GM12878 (cell line): ENCODE measurements at regions not wholly inside any gene's neighbourhood (a gene's known extent, or its start where the extent isn't known, plus 50 kb on each side); places are given as distances from the start of the nearest gene placed in this dataset.

Experiments used
- ATAC-seq: fragments of 200-7000 bp; cut with Tn5 transposase; 3 replicates; pipeline ENCODE4 v1.9.1; 2020; ENCODE audit warnings: mild to moderate bottlenecking, moderate library complexity
- BruUV-seq: library from RNA; stranded (reverse); fragments of 400-500 nt; replicated peaks from 2 replicates; lab custom pipeline; 2021; lab: Mats Ljungman, UMichigan
- CTCF ChIA-PET: fragments of 300-600 bp; sonication (Branson Sonifier 250); formaldehyde crosslinking; extraction: SDS; loops from one replicate; lab custom pipeline; 2021; ENCODE audit warnings: inconsistent platforms; lab: Yijun Ruan, JAX
- POLR2A ChIA-PET: fragments of 350-600 bp; formaldehyde crosslinking; extraction: SDS; loops from one replicate; lab custom pipeline; 2021; ENCODE audit warnings: inconsistent platforms; lab: Charles Lee
- RAD21 ChIA-PET: fragments of 300-600 bp; sonication (Branson Sonifier 250); formaldehyde crosslinking; loops from one replicate; lab custom pipeline; 2023; ENCODE audit warnings: antibody characterized with exemption; ENCODE audit not compliant: unreplicated experiment; lab: Charles Lee
- SMC1A ChIA-PET: fragments of 300-600 bp; sonication (Branson Sonifier 250); formaldehyde crosslinking; loops from one replicate; lab custom pipeline; 2023; ENCODE audit not compliant: unreplicated experiment, uncharacterized antibody; lab: Charles Lee
- DNase-seq: peaks from one replicate; pipeline ENCODE4 v3.0.0-alpha.2; 2011; ENCODE audit warnings: low read depth, low spot score
- FAIRE-seq: peaks from 3 replicates; lab custom pipeline; 2011; peaks lifted over from hg19 to GRCh38; lab: Jason Lieb, UNC
- H2AFZ ChIP-seq: 2 replicates; pipeline ENCODE4 v1.6.0; 2011; ENCODE audit warnings: low read depth, low read length, control low read depth; ENCODE audit not compliant: control insufficient read depth
- H3K27ac ChIP-seq: 2 replicates; pipeline ENCODE4 v1.5.1; 2011; ENCODE audit warnings: control low read depth; ENCODE audit not compliant: control insufficient read depth, insufficient read depth
- H3K27me3 ChIP-seq, 2 experiments: replicated peaks in 1 of 2; 2 replicates each; pipeline versions ENCODE4 v1.6.0 to v1.6.1; 2011; ENCODE audit warnings: low read length in 1 of 2; ENCODE audit not compliant: control insufficient read depth in 2 of 2, insufficient read depth in 2 of 2
- H3K36me3 ChIP-seq, 2 experiments: 2 replicates each; pipeline ENCODE4 v1.5.1; 2011; ENCODE audit warnings: low read length in 1 of 2; ENCODE audit not compliant: control insufficient read depth in 2 of 2, insufficient read depth in 2 of 2
- H3K4me1 ChIP-seq: 2 replicates; pipeline ENCODE4 v1.6.1; 2011; ENCODE audit warnings: mild to moderate bottlenecking, low read length, moderate library complexity, mixed read lengths; ENCODE audit not compliant: control insufficient read depth, insufficient read depth
- H3K4me2 ChIP-seq: 2 replicates; pipeline ENCODE4 v1.6.0; 2011; ENCODE audit warnings: control low read depth; ENCODE audit not compliant: control insufficient read depth, insufficient read depth
- H3K4me3 ChIP-seq: fragments of 200-600 bp; sonication (generic); 2 replicates; pipeline ENCODE4 v1.5.1; 2016
- H3K79me2 ChIP-seq: 2 replicates; pipeline ENCODE4 v1.6.0; 2011; ENCODE audit warnings: low read length; ENCODE audit not compliant: control insufficient read depth, insufficient read depth
- H3K9ac ChIP-seq: 2 replicates; pipeline ENCODE4 v1.8.0; 2011; ENCODE audit warnings: low read length, control low read depth, mixed read lengths; ENCODE audit not compliant: control insufficient read depth, insufficient read depth
- H3K9me3 ChIP-seq: replicated peaks from 3 replicates; pipeline ENCODE4 v1.5.1; 2011; ENCODE audit warnings: mild to moderate bottlenecking, low read length; ENCODE audit not compliant: control insufficient read depth, insufficient read depth
- H4K20me1 ChIP-seq: 2 replicates; pipeline ENCODE4 v1.6.0; 2011; ENCODE audit not compliant: control insufficient read depth, insufficient read depth
- ASH2L ChIP-seq: fragments of 300-600, 200-600 bp; sonication (generic); IDR thresholded peaks from 2 replicates; pipeline ENCODE4 v1.6.1; 2017; ENCODE audit warnings: low read depth, mild to moderate bottlenecking, borderline replicate concordance
- BCL11A ChIP-seq: IDR thresholded peaks from 2 replicates; pipeline ENCODE4 v1.6.1; 2011; ENCODE audit warnings: low read depth, low read length
- CHD1 ChIP-seq: IDR thresholded peaks from 2 replicates; pipeline ENCODE4 v1.6.1; 2012; ENCODE audit warnings: low read depth, low read length, improper control_type of control experiment
- E2F4 ChIP-seq: IDR thresholded peaks from 2 replicates; pipeline ENCODE4 v1.6.1; 2012; ENCODE audit warnings: low read depth, low read length, improper control_type of control experiment
- EP300 ChIP-seq, 2 experiments: fragments of 150-350 bp in 1 of 2; IDR thresholded peaks; 2 replicates each; pipeline ENCODE4 v1.6.1; 2011 to 2012; ENCODE audit warnings: low read depth in 2 of 2, low read length in 2 of 2, borderline replicate concordance in 1 of 2, improper control_type of control experiment in 1 of 2, inconsistent platforms in 1 of 2; ENCODE audit not compliant: control insufficient read depth in 1 of 2
- IKZF2 ChIP-seq, 2 experiments: fragments of 450-650 bp; IDR thresholded peaks; 2 replicates each; pipeline ENCODE4 v1.6.1; 2017; ENCODE audit warnings: mild to moderate bottlenecking in 2 of 2, moderate library complexity in 2 of 2
- IRF4 ChIP-seq: IDR thresholded peaks from 2 replicates; pipeline ENCODE4 v1.6.1; 2011; ENCODE audit warnings: low read depth, low read length
- MTA3 ChIP-seq: IDR thresholded peaks from 2 replicates; pipeline ENCODE4 v1.6.1; 2012; ENCODE audit warnings: low read length, inconsistent platforms, borderline replicate concordance
- NFYB ChIP-seq: IDR thresholded peaks from 2 replicates; pipeline ENCODE4 v1.6.1; 2011; ENCODE audit warnings: low read depth, mild to moderate bottlenecking, low read length, improper control_type of control experiment, moderate library complexity; ENCODE audit not compliant: insufficient read depth
- NRF1 ChIP-seq: conservative IDR thresholded peaks from 2 replicates; pipeline ENCODE4 v1.6.1; 2011; ENCODE audit warnings: mild to moderate bottlenecking, low read depth, low read length, improper control_type of control experiment
- RAD51 ChIP-seq: fragments of 450-650 bp; IDR thresholded peaks from 2 replicates; pipeline ENCODE4 v1.6.1; 2016; ENCODE audit warnings: moderate library complexity, mild to moderate bottlenecking, inconsistent platforms
- SUPT20H ChIP-seq: IDR thresholded peaks from 2 replicates; pipeline ENCODE4 v1.6.1; 2011; ENCODE audit warnings: low read depth, mild to moderate bottlenecking, low read length, moderate library complexity, borderline replicate concordance; ENCODE audit not compliant: control insufficient read depth
- TCF12 ChIP-seq: IDR thresholded peaks from 2 replicates; pipeline ENCODE4 v1.6.1; 2011; ENCODE audit warnings: low read depth, mild to moderate bottlenecking, low read length
- WRNIP1 ChIP-seq: IDR thresholded peaks from 2 replicates; pipeline ENCODE4 v1.6.1; 2011; ENCODE audit warnings: low read depth, low read length, improper control_type of control experiment, borderline replicate concordance
- ZZZ3 ChIP-seq: IDR thresholded peaks from 2 replicates; pipeline ENCODE4 v1.6.1; 2011; ENCODE audit warnings: low read depth; ENCODE audit not compliant: control insufficient read depth, insufficient read length
- WGBS: methylation state at CpG from one replicate; pipeline ENCODE4 v1.1.6; 2016; ENCODE audit warnings: low lambda C conversion rate; ENCODE audit not compliant: insufficient replicate concordance, insufficient coverage; ENCODE audit errors: missing lambda C conversion rate; 5-methylcytosine and 5-hydroxymethylcytosine counted together
- in situ Hi-C: fragments of 300-500 bp; cut with MboI; formaldehyde crosslinking; loops from 9 replicates; pipeline ENCODE4 v1.14.3; 2018; ENCODE audit warnings: mixed read lengths
- intact Hi-C: fragments of 100-400 bp; cut with micrococcal nuclease; formaldehyde crosslinking; loops from one replicate; pipeline ENCODE4 v1.14.2; 2022; ENCODE audit not compliant: unreplicated experiment
- TF ChIP-seq, protein P1 (sequence below): fragments of 450-650 bp; IDR thresholded peaks from 2 replicates; pipeline ENCODE4 v1.6.1; 2016; ENCODE audit warnings: mild to moderate bottlenecking
- TF ChIP-seq, protein P2 (sequence below): IDR thresholded peaks from 2 replicates; pipeline ENCODE4 v1.6.1; 2012; ENCODE audit warnings: low read depth, low read length, improper control_type of control experiment

DNA sequence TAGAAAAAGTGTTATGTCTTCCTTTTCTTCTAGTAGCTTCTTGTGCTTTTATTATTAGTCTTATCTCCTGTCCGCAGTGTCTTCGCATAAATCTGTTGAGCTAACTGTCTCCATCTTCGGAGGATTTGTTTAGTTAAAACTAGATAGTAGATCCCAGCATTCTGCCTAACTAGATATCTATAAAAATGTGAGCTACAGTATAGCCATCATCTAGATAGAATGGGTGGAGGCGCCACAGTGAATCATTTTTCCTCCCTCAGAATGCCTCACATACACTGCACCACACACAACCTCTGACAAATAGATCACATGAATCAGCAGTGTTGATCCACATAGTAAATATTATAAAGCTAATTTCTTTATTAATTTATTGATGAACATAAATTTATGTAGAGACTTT lies 220.3 kb upstream of the GAS1 start:
- Histone ChIP-seq H3K9ac (no peak overlapping the region), H3K27ac (no peak overlapping the region), H3K36me3 (no peaks in the 10 kb centered on the region), H3K4me1 (no peaks in the 10 kb centered on the region), H2AFZ (no peak overlapping the region), H3K4me2 (no peak overlapping the region), H3K27me3 (no peaks in the 10 kb centered on the region; a peak in 1 of 4 replicates), H3K79me2 (no peaks in the 10 kb centered on the region), H4K20me1 (no peaks in the 10 kb centered on the region), H3K4me3 (no peak overlapping the region), H3K9me3 (no peaks in the 10 kb centered on the region)
- intact Hi-C loops (no loop called here), in situ Hi-C loops (no loop called here)
- ChIA-PET SMC1A (no interaction called here), RAD21 (no interaction called here), CTCF (interaction anchor here (1.0 kb wide), 1 partner anchor 14 kb away, joined by 3 read pairs; no protein-coding TSS in a partner anchor), POLR2A (no interaction called here)
- WGBS: 58% methylated on average over 4 of the region's 4 CpGs
- no peak for DNase-seq
- no TSS peak for BruUV-seq
- no peak for ATAC-seq
- no peak for FAIRE-seq
- TF ChIP-seq CHD1 (no peak), EP300 (IDR thresholded peaks at IDR 0.05; ENCODE audit: borderline replicate concordance in 1 of 2, control insufficient read depth in 1 of 2, low read depth in 2 of 2, low read length in 2 of 2) (no peak), NRF1 (no peak), MTA3 (no peak), BCL11A (no peak), TCF12 (no peak)
- TF ChIP-seq, protein P1, sequence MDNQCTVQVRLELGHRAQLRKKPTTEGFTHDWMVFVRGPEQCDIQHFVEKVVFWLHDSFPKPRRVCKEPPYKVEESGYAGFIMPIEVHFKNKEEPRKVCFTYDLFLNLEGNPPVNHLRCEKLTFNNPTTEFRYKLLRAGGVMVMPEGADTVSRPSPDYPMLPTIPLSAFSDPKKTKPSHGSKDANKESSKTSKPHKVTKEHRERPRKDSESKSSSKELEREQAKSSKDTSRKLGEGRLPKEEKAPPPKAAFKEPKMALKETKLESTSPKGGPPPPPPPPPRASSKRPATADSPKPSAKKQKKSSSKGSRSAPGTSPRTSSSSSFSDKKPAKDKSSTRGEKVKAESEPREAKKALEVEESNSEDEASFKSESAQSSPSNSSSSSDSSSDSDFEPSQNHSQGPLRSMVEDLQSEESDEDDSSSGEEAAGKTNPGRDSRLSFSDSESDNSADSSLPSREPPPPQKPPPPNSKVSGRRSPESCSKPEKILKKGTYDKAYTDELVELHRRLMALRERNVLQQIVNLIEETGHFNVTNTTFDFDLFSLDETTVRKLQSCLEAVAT: no peak

DNA sequence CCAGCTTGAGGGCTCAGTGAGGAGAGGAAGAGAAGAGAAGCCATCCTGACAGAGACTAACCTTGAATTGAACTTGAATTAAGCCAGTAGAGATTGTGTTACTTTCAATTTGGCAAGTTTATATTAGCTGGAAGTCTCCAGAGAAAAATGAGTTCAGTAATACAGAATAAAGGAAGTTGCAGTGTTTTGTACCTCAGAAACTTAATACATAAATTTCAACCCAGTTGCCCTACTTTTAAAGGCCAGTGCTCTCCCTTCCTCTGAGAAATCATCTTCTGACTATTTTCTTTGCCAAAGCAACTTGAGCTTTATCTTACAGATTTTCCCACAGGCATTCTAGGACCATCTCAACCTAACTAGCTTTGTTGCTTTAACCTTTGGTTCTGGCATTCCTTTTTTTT lies 231.0 kb upstream of the GAS1 start:
- no TSS peak for BruUV-seq
- H3K79me2 ChIP-seq: no peaks in the 10 kb centered on the region
- H3K4me1 ChIP-seq: no peaks in the 10 kb centered on the region
- CTCF ChIA-PET: no interaction called here
- no peak overlapping the region for H3K9ac ChIP-seq
- RAD21 ChIA-PET: no interaction called here
- H3K4me3 ChIP-seq: no peak overlapping the region
- no peak overlapping the region for H3K4me2 ChIP-seq
- POLR2A ChIA-PET: no interaction called here
- H3K36me3 ChIP-seq: no peaks in the 10 kb centered on the region
- no peaks in the 10 kb centered on the region for H4K20me1 ChIP-seq
- no peak for FAIRE-seq
- H3K27me3 ChIP-seq: no peaks in the 10 kb centered on the region
- no peak overlapping the region for H3K27ac ChIP-seq
- ATAC-seq: no peak
- in situ Hi-C loops (no loop called here), intact Hi-C loops (no loop called here)
- DNase-seq: no peak
- SMC1A ChIA-PET: no interaction called here
- H3K9me3 ChIP-seq: no peaks in the 10 kb centered on the region; the same call in 2 of the 3 replicates
- H2AFZ ChIP-seq: no peak overlapping the region
- TF ChIP-seq IKZF2 (IDR thresholded peaks at IDR 0.05) (no peak), RAD51 (no peak), ZZZ3 (no peak), NFYB (no peak), WRNIP1 (no peak), ASH2L (no peak), SUPT20H (no peak), E2F4 (no peak), IRF4 (no peak)
- TF ChIP-seq, protein P2, sequence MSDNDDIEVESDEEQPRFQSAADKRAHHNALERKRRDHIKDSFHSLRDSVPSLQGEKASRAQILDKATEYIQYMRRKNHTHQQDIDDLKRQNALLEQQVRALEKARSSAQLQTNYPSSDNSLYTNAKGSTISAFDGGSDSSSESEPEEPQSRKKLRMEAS: no peak
